Astrocyte of the cerebellum (primary cell): ENCODE measurements at regions not wholly inside any gene's neighbourhood (a gene's known extent, or its start where the extent isn't known, plus 50 kb on each side); places are given as distances from the start of the nearest gene placed in this dataset.

Source experiments
- DNase-seq: peaks from one replicate; pipeline ENCODE4 v3.0.0-alpha.2; 2011; ENCODE audit warnings: low read depth
- H3K4me3 ChIP-seq: 2 replicates; pipeline ENCODE4 v1.5.1; 2011; ENCODE audit warnings: mild to moderate bottlenecking, low read depth, low read length, moderate library complexity
- in situ Hi-C: cut with HindIII; loops from 2 replicates; pipeline ENCODE4 v1.10.0; 2017; ENCODE audit warnings: low sequenced_read_pairs
- TF ChIP-seq, protein P1 (sequence below): IDR thresholded peaks from 2 replicates; pipeline ENCODE4 v1.5.1; 2012; ENCODE audit warnings: low read length, low read depth, moderate library complexity, mild to moderate bottlenecking; ENCODE audit errors: missing control alignments

DNA sequence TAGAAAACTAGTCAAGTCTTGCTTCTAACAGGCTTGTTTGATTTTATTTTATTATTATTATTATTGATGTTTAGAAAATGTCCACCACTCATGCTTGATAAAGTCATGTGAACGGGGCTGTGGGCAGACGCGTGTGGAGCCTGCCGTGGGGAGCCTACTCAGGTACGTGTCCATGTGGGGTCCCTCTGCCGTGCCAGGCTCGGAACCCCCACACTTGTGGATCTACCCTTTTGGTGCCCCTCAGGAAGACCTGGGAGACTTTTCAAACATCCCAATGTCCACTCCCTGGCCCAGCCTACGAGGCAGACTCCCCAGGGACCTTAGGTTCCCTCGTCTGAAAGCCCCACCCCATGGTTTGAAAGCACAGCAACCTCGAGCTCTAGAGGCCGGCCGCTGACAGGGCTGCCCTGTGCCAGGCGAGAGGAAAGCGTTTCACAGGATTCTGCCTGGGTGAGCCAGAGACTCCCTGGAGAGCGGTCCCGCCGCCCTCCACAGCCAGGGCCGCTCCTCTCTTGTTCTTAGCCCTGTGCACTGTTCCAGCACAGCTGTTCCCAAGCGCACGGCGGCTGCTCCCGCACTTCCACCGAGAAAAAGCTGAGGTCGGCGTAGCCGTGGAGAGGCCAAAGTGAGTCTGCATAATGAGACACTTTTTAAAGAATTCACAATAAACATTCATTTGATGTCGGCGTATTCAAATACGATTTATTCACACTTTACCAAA, 249.7 kb downstream of the TTLL2 start:
- no peak for DNase-seq
- no peak overlapping the region for H3K4me3 ChIP-seq
- in situ Hi-C loops: no loop called here
- TF ChIP-seq, protein P1, sequence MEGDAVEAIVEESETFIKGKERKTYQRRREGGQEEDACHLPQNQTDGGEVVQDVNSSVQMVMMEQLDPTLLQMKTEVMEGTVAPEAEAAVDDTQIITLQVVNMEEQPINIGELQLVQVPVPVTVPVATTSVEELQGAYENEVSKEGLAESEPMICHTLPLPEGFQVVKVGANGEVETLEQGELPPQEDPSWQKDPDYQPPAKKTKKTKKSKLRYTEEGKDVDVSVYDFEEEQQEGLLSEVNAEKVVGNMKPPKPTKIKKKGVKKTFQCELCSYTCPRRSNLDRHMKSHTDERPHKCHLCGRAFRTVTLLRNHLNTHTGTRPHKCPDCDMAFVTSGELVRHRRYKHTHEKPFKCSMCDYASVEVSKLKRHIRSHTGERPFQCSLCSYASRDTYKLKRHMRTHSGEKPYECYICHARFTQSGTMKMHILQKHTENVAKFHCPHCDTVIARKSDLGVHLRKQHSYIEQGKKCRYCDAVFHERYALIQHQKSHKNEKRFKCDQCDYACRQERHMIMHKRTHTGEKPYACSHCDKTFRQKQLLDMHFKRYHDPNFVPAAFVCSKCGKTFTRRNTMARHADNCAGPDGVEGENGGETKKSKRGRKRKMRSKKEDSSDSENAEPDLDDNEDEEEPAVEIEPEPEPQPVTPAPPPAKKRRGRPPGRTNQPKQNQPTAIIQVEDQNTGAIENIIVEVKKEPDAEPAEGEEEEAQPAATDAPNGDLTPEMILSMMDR: no peak

DNA sequence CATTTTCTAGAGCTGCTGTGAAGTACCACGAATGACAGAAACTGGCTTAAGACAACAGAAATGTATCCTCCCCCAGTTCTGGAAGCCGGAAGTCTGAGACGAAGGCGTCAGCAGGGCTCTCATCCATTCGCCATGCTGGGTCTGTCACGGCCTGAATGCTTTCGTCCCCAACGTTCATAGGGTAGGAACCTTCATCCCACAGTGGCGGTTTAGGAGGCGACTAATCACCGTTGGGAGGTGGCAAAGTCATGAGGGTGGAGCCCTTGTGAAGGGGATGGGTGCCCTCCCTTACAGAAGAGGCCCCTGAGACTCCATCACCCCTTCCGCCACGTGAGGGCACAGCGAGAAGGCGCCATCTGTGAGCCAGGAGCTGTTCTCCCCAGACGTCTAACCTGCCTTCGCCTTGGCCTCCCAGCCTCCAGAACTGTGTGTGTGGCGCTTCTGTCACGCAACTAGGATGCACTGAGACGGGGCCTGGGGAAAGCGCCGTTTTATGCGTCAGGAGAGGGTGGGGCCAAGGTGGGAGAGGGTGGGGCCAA, 250.3 kb downstream of the TTLL2 start:
- DNase-seq: no peak
- TF ChIP-seq, protein P1: no peak
- in situ Hi-C loops: no loop called here
- no peak overlapping the region for H3K4me3 ChIP-seq

DNA sequence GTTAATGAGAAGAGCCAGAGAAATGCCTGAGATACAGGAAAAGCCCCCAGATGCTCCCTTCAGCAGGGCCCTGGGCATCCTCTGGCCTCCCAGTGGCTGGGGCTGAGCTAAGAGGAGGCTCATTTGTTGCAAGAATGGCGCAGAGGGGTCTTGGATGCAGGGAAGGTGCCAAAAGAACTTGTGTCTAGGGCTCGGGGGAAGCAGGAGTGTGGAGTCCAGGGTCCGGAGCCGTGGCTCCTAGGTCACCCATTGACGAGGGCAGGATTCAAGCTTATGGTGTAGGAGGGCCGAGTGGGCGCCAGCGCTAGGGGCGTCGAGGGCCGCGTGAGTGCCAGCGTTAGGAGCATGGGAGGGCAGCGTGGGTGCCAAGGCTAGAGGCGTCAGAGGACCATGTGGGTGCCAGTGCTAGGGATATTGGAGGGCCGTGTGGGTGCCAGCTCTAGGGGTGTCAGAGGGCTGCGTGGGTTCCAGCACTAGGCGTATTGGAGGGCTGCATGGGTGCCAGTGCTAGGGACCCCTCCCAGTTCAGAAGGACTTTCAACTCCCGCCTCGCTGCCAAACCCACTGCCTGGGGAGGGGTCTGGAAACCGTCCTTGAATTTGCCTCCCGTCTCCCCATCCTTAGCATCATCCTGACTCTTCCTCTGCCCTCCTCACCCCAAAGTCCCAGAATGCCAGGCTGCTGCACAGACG, 250.5 kb upstream of the AFDN start:
- TF ChIP-seq, protein P1: no peak

GRCh38 chr6:167576828-167577503, 249.7 kb upstream of the AFDN start:
- in situ Hi-C loops: no loop called here
- no peak overlapping the region for H3K4me3 ChIP-seq
- TF ChIP-seq, protein P1: no peak
- DNase-seq: no peak

More for the DNA sequence above, 250.5 kb upstream of the AFDN start:
- DNase-seq: no peak
- no peak overlapping the region for H3K4me3 ChIP-seq
- in situ Hi-C loops: no loop called here

DNA sequence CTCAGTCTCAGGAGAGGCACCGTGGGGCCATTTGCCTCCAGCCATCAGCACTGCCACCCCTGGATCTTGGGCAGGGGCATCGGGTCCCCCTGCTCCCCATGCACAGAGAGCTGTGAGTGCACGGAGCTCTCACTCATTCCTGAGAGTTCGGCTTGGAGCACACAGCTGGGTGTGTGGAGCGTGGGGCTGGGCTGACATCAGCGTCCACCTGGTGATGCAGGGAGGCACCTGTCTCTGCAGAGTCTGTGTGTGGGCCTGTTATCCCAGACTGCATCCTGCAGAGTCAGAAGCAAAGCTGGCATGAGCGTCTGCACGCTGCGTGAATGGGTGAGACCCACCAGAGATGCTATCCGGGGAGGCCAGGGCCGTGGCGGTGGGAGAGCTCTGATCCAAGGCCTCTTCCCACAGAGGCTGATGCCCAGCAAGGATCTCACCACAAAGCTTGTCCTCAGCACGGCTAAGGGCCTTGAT, 248.8 kb upstream of the AFDN start:
- no peak for DNase-seq
- no peak overlapping the region for H3K4me3 ChIP-seq
- TF ChIP-seq, protein P1: no peak
- in situ Hi-C loops: no loop called here

- no peak overlapping the region for H3K4me3 ChIP-seq
- DNase-seq: no peak
- in situ Hi-C loops: no loop called here
- TF ChIP-seq, protein P1: no peak
Observed at GRCh38 chr6:167578371-167578901, 248.3 kb upstream of the AFDN start.
